GM12874 (cell line): ENCODE measurements at regions not wholly inside any gene's neighbourhood (a gene's known extent, or its start where the extent isn't known, plus 50 kb on each side); places are given as distances from the start of the nearest gene placed in this dataset.

Experiments used
- CTCF ChIP-seq: IDR thresholded peaks from 2 replicates; pipeline ENCODE4 v1.5.1; 2011; ENCODE audit warnings: low read depth, mild to moderate bottlenecking, control low read depth, low read length, moderate library complexity; ENCODE audit not compliant: insufficient read depth

DNA sequence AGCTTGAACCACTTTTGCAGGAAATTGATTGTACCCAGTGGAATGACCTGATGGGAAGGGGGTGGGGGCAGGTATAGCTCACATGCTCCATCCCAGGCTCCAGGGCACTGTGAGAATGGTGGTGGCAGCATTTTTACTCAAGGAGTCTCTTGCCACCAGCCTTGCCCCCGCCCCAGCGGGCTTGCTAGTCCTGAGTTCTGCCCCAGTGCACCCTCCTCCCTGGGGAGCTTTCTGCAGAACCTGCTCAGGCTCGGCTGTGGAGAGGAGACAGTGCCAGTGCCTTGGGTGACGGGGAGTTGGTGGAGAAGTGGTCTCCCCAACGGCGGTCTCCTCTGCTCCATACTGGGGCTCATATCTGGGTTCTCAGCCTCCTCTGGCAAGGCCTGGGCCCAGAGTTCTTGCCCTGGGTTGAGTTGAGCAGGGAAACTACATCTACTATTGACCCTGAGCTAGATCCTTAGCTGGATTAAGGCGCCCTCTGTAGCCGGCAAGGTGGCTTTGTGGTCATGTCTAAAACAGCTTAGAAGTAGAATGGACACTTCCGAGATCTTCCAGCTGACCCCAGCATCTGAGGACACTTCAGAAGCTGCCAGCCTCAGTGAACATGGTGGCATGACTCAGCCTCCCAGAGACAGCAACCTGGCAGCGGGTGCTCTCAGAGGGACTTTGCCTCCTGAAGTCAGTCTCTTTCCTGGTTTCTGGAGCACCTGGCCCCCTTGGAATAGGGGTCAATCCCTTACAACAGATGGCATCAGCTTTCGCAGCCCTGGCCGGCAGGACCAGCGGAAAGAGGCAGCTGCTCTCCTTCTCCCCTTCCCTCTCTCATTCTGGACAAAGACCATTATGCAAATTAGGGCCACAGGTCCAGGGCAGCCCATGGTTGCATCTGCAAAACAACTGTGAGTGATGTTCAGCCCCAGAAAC is 363.4 kb upstream of the MKI67 start:
- TF ChIP-seq CTCF = no peak

DNA sequence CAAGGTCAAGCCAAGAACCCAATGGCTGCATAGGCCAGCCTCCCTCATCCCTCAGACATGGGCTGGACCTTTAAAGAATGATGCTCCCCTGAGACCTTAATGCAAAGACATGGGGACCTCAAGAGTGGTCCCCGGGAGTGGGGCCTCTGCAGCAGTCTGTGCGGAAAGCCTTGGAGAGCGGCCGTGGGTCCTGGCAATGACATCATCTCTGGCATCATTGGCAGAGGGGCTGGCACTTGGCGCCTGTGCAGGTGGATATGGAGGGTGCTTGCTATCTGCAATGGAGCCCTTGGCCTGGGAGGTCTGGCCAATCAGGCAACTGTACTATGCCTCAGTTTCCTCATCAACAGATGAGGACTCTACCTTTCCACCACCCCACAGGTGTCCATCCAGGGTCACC is 365.5 kb upstream of the MKI67 start:
- TF ChIP-seq CTCF = no peak

GRCh38 chr10:128493811-128494210 is 367.6 kb upstream of the MKI67 start:
- no peak for TF ChIP-seq CTCF

- no peak for TF ChIP-seq CTCF
These were observed 368.4 kb upstream of the MKI67 start for GRCh38 chr10:128494665-128495064.

DNA sequence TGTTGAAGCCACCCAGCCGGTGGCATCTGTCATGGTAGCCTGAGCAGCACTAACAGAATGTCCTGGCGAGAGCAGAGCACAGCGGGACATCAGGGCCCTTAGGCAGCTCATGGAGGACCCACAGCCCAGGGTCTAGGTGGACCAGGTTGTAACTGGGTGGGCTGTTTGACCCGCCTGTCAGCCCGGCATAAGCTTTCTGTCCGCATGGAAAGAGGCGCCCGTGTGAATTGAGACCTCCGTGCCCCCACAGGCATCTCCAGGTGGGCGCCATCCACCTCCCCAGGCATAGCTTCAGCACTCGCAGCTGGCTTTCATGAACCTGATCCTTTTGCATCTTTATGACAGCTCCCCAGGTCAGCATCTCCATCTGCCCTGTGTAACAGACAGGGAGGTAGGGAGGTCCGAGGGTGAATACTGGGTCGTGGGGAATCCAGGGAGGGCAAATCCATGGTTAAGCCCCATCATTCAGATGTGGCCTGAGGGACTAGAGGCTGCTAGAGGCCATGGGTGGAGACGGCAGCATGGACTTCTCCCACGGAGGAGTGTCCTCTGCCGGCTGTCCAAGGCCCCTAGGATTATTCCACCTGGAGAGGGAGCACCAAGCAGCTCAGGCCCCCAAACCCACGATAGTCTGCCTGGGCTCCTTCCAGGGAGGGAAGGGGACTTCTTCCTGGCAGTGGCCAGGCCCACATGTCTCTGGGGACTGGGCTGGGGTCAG is 371.6 kb upstream of the MKI67 start:
- no peak for TF ChIP-seq CTCF

DNA sequence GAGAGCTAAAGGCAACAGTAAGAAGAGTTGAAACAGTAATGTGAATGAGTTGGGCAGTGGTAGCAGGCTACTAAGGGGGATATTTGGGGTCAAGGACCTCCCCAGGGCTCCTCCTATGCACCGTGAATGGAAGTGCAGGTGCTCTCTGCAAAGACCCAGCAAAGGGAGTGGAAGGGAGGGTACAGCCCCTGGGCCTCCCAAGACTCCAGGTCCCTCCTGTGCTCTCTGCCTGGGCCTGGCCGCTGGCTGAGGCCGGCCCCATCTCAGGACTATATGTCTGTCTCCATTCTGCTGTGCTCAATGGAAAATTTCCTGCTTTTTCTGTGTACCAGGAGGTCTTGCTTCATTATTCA is 372.1 kb upstream of the MKI67 start:
- no peak for TF ChIP-seq CTCF

- TF ChIP-seq CTCF = no peak
These were observed 372.5 kb upstream of the MKI67 start for GRCh38 chr10:128498746-128499145.
